GM21717 (cell line): ENCODE measurements at regions not wholly inside any gene's neighbourhood (a gene's known extent, or its start where the extent isn't known, plus 50 kb on each side); places are given as distances from the start of the nearest gene placed in this dataset.
"Not testable (repeated sequence)": the region's sequence is repeated elsewhere in the genome, so short reads cannot be mapped to it uniquely, and the experiment has no call there.

Experiments used
- ATAC-seq: cut with Tn5 transposase; IDR thresholded peaks from one replicate; pipeline ENCODE4 v1.9.1; 2021; ENCODE audit warnings: mild to moderate bottlenecking, moderate library complexity; ENCODE audit not compliant: unreplicated experiment

- no peak for ATAC-seq
These were observed 1262.7 kb upstream of the PABPC4L start for GRCh38 chr4:135464311-135464710.

GRCh38 chr4:135447598-135447997, 1246.0 kb upstream of the PABPC4L start:
- not testable (repeated sequence) for ATAC-seq

GRCh38 chr4:135434936-135435335, 1233.3 kb upstream of the PABPC4L start:
- no peak for ATAC-seq

GRCh38 chr4:135429528-135429927, 1227.9 kb upstream of the PABPC4L start:
- no peak for ATAC-seq

- ATAC-seq, result peak; percentile 80
These were observed 1216.8 kb upstream of the PABPC4L start for GRCh38 chr4:135418353-135418752.

- ATAC-seq, result no peak
These were observed 1210.6 kb upstream of the PABPC4L start for GRCh38 chr4:135412213-135412612.

- no peak for ATAC-seq
These were observed 1209.7 kb upstream of the PABPC4L start for GRCh38 chr4:135411251-135411650.

GRCh38 chr4:135409261-135409660, 1207.7 kb upstream of the PABPC4L start:
- not testable (repeated sequence) for ATAC-seq

GRCh38 chr4:135408109-135408508, 1206.5 kb upstream of the PABPC4L start:
- no peak for ATAC-seq

- ATAC-seq, result not testable (repeated sequence)
These were observed 1205.0 kb upstream of the PABPC4L start for GRCh38 chr4:135406597-135406996.

- no peak for ATAC-seq
These were observed 1184.4 kb upstream of the PABPC4L start for GRCh38 chr4:135385830-135386581.

- ATAC-seq, result no peak
These were observed 1182.0 kb upstream of the PABPC4L start for GRCh38 chr4:135383356-135384288.

- ATAC-seq, result no peak
These were observed 1180.8 kb upstream of the PABPC4L start for GRCh38 chr4:135382280-135382959.

- no peak for ATAC-seq
These were observed 1170.5 kb upstream of the PABPC4L start for GRCh38 chr4:135372131-135372530.

GRCh38 chr4:135371137-135371536, 1169.5 kb upstream of the PABPC4L start:
- ATAC-seq, result no peak

GRCh38 chr4:135368831-135369230, 1167.2 kb upstream of the PABPC4L start:
- ATAC-seq, result no peak

GRCh38 chr4:135365065-135365464, 1163.5 kb upstream of the PABPC4L start:
- no peak for ATAC-seq

GRCh38 chr4:135359128-135359527, 1157.5 kb upstream of the PABPC4L start:
- no peak for ATAC-seq

- no peak for ATAC-seq
These were observed 1155.5 kb upstream of the PABPC4L start for GRCh38 chr4:135357091-135357490.

GRCh38 chr4:135354876-135355275, 1153.3 kb upstream of the PABPC4L start:
- no peak for ATAC-seq

GRCh38 chr4:135353008-135353407, 1151.4 kb upstream of the PABPC4L start:
- no peak for ATAC-seq
